Colon (tissue), 2 donors: ENCODE measurements at regions not wholly inside any gene's neighbourhood (a gene's known extent, or its start where the extent isn't known, plus 50 kb on each side); places are given as distances from the start of the nearest gene placed in this dataset.
"Not testable (repeated sequence)": the region's sequence is repeated elsewhere in the genome, so short reads cannot be mapped to it uniquely, and the experiment has no call there.

Experiments
- FAIRE-seq: peaks from 2 replicates; lab custom pipeline; 2012; peaks lifted over from hg19 to GRCh38; lab: Jason Lieb, UNC
- donor health status: control.
- donor health status: control.

DNA sequence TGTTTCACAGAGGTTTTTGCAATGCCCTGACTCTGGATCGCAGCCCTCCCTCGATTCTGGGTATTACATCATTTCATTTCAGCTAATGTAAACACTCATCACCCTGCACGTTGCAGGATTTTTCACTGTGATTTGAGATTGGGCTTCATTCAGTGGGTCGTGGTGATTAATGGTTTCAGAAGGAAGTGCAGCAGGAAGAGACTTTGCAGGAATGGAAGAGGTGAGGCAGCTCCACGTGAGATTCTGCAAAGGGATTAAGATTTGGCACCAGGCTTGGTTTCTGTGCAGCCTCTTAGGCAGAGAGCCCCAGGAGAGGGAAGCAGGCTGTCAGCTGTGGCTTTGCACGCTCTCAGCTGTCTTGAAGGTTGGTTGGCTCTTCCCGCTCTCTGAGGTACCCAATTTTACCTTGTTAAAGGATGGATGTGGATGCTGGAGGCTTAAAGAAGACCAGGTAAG is 95.2 kb downstream of the PLCE1 start:
- FAIRE-seq, result no peak

GRCh38 chr10:94091649-94092048 is 97.9 kb downstream of the PLCE1 start:
- no peak for FAIRE-seq

DNA sequence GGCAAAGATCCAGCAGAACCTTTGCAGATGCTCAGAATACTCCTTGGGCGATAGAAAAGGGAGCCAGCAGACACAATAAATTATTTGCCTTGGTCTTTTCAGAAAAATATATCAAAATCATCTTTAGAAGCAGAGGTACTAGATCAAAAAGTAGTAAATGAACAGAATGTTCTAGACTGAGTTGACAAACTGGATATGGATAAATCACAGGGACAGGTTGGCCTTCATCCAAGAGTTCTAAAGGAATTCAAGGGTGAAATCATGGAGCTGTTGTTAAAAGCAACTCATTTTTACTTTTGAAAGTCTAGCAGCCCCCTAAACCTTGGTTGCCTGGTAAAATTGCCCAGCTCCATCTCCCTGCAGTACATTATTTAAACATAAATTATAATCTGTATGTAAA is 99.1 kb downstream of the PLCE1 start:
- no peak for FAIRE-seq

- no peak for FAIRE-seq
These were observed 99.7 kb downstream of the PLCE1 start for GRCh38 chr10:94093286-94093905.

- FAIRE-seq, result no peak
These were observed 100.8 kb downstream of the PLCE1 start for GRCh38 chr10:94094540-94094939.

- FAIRE-seq, result no peak
These were observed 103.9 kb downstream of the PLCE1 start for GRCh38 chr10:94097656-94098055.

- no peak for FAIRE-seq
These were observed 105.2 kb downstream of the PLCE1 start for GRCh38 chr10:94098896-94099295.

DNA sequence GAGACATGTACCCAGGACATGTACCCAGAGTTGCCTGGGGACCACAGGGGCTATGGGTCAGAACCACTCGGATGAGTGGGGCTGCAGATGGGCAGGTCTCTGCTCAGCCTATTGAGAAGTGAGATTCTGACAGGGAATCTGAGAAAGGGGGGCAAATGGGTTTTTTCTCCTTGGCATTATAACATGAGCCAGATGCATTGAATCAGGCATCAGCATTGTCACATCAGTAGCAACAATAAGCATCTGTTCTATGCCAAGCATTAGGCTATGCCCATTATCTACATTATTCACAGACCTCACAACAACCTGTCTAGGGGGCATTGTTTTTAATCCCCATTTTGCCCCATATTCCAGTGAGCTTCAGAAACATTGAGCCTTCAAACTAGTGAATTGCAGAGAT is 108.2 kb downstream of the PLCE1 start:
- no peak for FAIRE-seq

DNA sequence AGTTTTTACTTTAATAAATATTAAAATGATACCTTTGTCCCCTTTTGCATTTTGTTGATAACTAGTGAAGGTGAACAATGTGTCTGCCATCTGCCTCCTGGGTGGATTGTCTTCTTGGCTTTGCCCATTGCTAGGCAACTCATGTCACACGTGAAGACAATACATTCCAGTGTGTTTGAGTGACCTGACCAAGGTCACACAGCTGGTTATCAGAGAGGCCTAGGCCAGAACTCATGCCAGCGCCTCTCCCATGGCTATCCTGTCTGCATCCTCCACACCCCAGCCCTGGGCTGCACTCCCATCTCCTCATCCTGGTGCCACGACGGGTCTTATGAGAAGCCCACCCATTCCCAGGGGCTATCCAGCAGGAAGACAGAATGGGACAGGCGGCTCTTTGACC is 108.7 kb downstream of the PLCE1 start:
- no peak for FAIRE-seq

DNA sequence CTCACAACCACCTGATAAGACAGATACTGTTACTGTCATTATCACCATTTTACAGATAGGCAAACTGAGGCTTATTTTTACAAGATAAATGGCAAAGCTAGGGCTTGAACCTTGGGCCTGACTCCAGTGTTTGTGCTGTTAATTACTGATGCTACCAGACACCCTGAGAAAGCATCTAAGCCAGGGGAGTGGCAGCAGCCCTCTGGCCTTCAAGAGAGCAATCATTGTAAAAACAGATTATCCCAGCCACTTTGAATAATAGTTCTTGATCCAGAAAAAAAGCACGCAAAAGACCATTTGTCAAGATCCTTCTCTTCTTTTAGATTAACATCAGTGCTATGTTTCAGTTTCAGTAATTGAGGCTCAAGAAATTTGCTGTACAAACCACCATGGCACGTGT is 109.5 kb downstream of the PLCE1 start:
- no peak for FAIRE-seq

DNA sequence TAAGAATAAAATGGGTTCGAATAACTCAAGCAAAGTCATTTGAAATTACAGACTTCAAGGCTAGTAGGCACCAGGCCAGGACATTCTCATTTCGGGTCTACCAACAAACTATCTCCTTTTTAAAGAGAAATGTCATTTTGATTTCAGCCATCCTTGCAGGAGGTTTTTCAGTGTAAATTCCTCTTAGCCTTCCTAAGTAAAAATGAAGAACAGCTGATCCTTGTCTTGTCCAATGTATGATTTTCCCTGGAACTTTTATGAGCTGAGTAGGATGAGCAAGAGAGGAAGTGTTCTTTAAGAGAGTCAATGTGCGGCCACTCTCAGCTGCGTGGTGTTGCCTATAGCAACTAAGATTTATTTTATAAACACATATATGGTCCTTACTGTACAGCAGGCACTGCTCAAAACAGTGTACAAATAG is 110.1 kb downstream of the PLCE1 start:
- FAIRE-seq, result no peak

DNA sequence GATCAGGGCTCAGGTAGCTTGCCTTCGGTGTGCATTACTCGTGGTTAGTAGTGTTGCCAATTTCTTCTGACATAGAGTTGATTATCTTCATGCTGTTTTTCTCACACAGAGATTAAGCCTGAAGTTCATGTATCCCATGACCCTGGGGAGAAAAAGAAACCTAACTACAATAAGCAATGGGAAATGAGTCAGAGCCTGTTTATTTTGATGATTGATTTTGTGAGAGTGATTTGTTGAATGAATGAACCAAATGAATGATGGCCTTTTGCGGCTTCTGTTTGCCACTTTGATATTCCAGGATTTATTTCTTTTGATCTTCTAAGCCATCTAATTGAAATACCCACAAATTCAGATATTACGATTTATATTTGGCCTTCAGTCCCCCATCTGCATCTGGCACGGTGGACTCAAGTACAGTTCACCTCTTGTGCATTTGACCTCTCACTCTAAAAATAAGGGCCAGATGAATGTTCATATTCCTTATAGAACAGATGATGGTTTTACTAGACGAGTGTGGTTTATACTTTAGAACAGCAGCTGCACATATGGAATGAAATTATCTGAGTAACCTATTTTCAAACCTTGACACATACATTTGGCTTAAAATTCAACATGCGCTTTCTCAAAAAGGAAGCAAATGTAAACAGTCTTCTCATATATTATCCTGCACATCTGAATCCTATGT is 110.7 kb downstream of the PLCE1 start:
- FAIRE-seq, result no peak

- no peak for FAIRE-seq
These were observed 111.5 kb downstream of the PLCE1 start for GRCh38 chr10:94105226-94105625.

DNA sequence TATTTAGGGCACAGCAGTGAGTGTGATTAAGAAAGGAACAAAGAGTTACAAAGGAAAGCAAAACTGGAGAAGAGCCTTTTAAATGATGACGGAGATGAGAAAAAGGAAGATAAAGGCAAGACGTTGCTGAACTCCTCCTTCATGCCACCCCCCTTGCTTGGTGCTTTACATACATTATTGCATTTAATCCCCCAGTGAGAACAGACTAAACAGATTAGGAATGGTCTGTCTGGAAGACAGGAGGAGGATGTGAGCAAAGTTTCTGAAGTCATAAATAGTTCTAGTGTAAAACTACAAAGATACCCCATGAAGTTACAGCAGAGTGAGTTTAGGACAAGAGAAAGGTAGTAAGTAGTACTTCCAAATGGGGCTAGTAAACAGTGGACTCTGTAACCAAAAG is 113.5 kb downstream of the PLCE1 start:
- FAIRE-seq, result no peak

DNA sequence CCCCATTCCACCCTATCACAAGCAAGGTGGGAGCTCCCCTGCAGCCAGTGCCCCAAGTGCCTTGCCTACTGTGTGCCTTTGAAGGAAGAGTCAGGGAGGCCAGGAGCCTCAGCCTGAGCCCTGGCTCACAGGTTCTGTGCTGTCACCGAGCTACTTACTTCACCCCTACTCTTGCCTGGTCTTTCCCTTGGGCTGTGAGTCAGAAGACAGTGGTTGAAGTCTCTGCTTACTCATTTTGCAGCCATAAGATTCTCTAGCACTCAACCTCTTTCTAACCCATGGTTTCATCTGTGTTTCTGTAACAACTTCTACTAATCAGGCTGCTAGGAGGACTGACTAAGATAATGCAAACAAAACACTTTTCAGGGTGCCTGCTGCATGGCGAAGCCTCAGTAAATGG is 114.5 kb downstream of the PLCE1 start:
- no peak for FAIRE-seq

DNA sequence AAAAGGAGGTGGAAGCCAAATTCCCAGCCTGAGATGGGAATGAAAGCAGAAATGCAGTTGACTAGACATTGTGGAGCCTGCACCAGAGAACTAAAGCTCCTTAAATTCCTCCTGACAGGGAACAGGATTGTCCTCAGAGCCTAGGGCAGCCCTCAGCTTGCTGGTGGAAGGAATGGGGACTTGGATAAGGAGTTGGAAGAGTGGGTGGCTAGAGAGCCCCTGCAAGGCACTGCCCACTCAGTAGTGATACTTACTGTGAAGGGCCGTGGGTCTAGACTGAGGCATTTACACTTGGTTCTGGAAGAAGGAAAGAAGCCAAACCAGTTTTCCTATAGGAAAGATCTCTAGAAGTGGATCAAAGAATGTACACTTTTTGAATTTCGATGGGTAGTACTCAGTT is 117.6 kb downstream of the PLCE1 start:
- FAIRE-seq, result no peak

DNA sequence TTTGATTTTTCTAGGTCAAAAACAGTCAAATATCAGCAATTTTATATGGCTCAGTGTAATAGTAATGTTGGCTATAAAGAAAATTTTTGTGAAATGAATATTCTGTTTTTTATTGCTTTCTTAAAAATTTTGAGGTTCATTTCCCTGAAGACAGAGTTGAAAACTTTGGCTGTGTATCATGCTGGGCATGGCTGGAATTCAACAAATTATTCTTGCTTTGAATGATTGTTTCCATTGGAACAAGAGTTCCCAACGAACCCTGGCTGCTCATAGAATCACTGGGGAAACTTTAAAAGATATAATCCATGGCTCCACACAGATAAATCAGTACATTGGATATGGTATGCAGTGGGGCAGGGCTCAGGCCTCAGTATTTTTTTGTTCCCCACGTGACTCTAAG is 118.6 kb downstream of the PLCE1 start:
- FAIRE-seq, result no peak

GRCh38 chr10:94115725-94116124 is 122.0 kb downstream of the PLCE1 start:
- no peak for FAIRE-seq

DNA sequence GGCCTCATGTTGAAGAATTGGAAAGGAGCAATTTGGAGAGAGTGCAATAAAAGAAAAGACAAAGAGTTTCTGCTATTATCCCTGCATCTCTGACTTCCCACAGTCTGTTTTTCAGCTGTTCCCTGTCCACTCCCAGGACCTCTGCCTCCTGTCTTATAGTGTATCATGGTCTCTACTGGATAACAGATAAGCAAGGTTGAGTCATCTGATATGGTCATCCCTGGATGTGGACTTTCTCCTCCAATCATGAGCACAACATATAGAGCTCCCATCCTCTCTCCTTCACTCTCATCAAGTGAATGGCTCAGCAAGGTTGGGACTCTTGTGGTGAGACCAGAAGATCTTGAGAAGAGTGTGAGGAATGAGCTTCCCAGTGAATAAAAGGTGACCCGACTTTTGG is 123.1 kb downstream of the PLCE1 start:
- no peak for FAIRE-seq

- no peak for FAIRE-seq
These were observed 128.5 kb downstream of the PLCE1 start for GRCh38 chr10:94122211-94122610.

GRCh38 chr10:94123258-94123995 is 129.7 kb downstream of the PLCE1 start:
- no peak for FAIRE-seq

GRCh38 chr10:94124147-94124546 is 130.4 kb downstream of the PLCE1 start:
- not testable (repeated sequence) for FAIRE-seq

GRCh38 chr10:94125268-94125667 is 131.5 kb downstream of the PLCE1 start:
- FAIRE-seq, result not testable (repeated sequence)
